ENCODE measurements at regions not wholly inside any gene's neighbourhood (a gene's known extent, or its start where the extent isn't known, plus 50 kb on each side); places are given as distances from the start of the nearest gene placed in this dataset.

DNA sequence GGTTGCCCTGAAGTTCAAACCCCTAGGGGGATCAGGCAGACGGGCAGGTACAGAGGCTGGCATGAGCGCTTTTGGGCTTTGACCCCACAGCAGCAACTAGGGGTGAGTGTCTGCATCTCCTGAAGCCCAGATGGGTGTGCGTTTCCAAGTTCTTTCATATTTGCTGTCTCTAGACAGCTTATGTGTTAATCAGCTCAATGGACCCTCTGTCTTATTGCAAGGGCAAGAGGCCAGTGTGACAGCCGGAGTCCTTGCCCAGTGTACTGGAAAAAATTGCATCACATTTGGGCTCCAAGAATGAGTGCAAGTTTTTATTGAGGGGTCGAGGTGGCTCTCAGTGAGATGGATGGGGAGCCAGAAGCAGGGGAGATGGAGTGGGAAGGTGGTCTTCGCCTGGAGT, 1863.7 kb upstream of the RAG2 start:
- in situ Hi-C loops (cut with HindIII; ENCODE audit: low sequenced_read_pairs) = no loop called here
- DNase-seq (ENCODE audit: low read depth, low spot score) = no peak
- TF ChIP-seq, protein P1, sequence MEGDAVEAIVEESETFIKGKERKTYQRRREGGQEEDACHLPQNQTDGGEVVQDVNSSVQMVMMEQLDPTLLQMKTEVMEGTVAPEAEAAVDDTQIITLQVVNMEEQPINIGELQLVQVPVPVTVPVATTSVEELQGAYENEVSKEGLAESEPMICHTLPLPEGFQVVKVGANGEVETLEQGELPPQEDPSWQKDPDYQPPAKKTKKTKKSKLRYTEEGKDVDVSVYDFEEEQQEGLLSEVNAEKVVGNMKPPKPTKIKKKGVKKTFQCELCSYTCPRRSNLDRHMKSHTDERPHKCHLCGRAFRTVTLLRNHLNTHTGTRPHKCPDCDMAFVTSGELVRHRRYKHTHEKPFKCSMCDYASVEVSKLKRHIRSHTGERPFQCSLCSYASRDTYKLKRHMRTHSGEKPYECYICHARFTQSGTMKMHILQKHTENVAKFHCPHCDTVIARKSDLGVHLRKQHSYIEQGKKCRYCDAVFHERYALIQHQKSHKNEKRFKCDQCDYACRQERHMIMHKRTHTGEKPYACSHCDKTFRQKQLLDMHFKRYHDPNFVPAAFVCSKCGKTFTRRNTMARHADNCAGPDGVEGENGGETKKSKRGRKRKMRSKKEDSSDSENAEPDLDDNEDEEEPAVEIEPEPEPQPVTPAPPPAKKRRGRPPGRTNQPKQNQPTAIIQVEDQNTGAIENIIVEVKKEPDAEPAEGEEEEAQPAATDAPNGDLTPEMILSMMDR (IDR thresholded peaks at IDR 0.05; ENCODE audit: low read depth, low read length) = no peak
- no peak overlapping the region for H3K4me3 ChIP-seq (ENCODE audit: low read depth, low read length)

DNA sequence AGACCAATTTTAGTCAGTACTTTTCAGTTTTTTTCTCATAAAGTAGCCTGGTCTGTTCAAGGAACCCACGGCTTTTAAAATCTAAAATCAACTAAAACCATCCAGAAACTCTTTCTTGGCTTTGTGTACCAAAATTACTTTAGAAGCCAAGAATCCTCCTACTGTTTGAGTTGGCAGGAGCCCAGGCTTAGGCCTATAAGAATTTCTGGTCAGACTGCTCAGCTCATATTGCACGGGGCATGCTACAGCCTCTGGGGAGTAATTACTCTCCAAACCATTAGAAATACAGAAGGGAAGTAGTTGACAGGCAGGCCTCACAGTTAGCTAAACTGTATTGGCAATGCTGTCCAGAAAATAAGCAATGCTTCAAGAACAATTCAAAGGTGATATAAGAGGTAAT, 1862.9 kb upstream of the RAG2 start:
- H3K4me3 ChIP-seq (ENCODE audit: low read depth, low read length) = no peak overlapping the region
- peak; percentile 96 for DNase-seq (ENCODE audit: low read depth, low spot score)
- TF ChIP-seq, protein P1 (IDR thresholded peaks at IDR 0.05; ENCODE audit: low read depth, low read length) = no peak
- in situ Hi-C loops (cut with HindIII; ENCODE audit: low sequenced_read_pairs) = no loop called here

- in situ Hi-C loops (cut with HindIII; ENCODE audit: low sequenced_read_pairs) = no loop called here
- H3K4me3 ChIP-seq (ENCODE audit: low read depth, low read length) = no peak overlapping the region
- TF ChIP-seq, protein P1 (IDR thresholded peaks at IDR 0.05; ENCODE audit: low read depth, low read length) = no peak
- peak; percentile 77 for DNase-seq (ENCODE audit: low read depth, low spot score)
Measured at GRCh38 chr11:38460429-38460828, 1862.4 kb upstream of the RAG2 start.

- no peak overlapping the region for H3K4me3 ChIP-seq (ENCODE audit: low read depth, low read length)
- in situ Hi-C loops (cut with HindIII; ENCODE audit: low sequenced_read_pairs) = no loop called here
- peak; percentile 31 for DNase-seq (ENCODE audit: low read depth, low spot score)
- TF ChIP-seq, protein P1 (IDR thresholded peaks at IDR 0.05; ENCODE audit: low read depth, low read length) = no peak
Measured at GRCh38 chr11:38456371-38456770, 1858.3 kb upstream of the RAG2 start.

GRCh38 chr11:38448284-38448683, 1850.2 kb upstream of the RAG2 start:
- peak; percentile 49 for DNase-seq (ENCODE audit: low read depth, low spot score)
- in situ Hi-C loops (cut with HindIII; ENCODE audit: low sequenced_read_pairs) = no loop called here
- TF ChIP-seq, protein P1 (IDR thresholded peaks at IDR 0.05; ENCODE audit: low read depth, low read length) = no peak
- H3K4me3 ChIP-seq (ENCODE audit: low read depth, low read length) = no peak overlapping the region

- in situ Hi-C loops (cut with HindIII; ENCODE audit: low sequenced_read_pairs) = no loop called here
- TF ChIP-seq, protein P1 (IDR thresholded peaks at IDR 0.05; ENCODE audit: low read depth, low read length) = no peak
- no peak overlapping the region for H3K4me3 ChIP-seq (ENCODE audit: low read depth, low read length)
- no peak for DNase-seq (ENCODE audit: low read depth, low spot score)
Measured at GRCh38 chr11:38446336-38446735, 1848.3 kb upstream of the RAG2 start.

DNA sequence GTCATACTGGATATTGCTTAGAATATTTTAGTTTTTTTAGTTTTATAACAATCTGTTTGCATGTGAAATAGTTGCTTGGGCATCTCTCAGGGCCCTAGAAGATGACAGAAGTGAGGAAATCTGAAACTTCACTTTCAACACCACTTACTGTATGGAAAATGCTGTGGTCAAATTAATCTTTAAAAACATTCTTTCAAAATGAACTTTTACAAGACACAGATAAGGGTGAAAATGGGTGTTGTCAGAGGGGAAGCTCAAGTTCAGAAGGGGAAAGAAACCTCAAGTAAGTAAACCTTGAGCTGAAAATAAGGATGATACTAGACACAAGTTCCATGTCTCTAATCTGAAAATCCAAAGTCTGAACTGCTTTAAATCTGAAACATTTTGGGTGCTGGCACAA, 1840.1 kb upstream of the RAG2 start:
- in situ Hi-C loops (cut with HindIII; ENCODE audit: low sequenced_read_pairs) = no loop called here
- TF ChIP-seq, protein P1 (IDR thresholded peaks at IDR 0.05; ENCODE audit: low read depth, low read length) = no peak
- H3K4me3 ChIP-seq (ENCODE audit: low read depth, low read length) = no peak overlapping the region
- DNase-seq (ENCODE audit: low read depth, low spot score) = no peak
